Endothelial cell of umbilical vein (primary cell): ENCODE measurements at regions not wholly inside any gene's neighbourhood (a gene's known extent, or its start where the extent isn't known, plus 50 kb on each side); places are given as distances from the start of the nearest gene placed in this dataset.
"Not testable (repeated sequence)": the region's sequence is repeated elsewhere in the genome, so short reads cannot be mapped to it uniquely, and the experiment has no call there.

Experiments
- BruUV-seq: library from RNA; stranded (reverse); fragments of 400-500 nt; replicated peaks from 2 replicates; lab custom pipeline; 2021; lab: Mats Ljungman, UMichigan
- CTCF ChIA-PET: fragments of 300-600, 350-600 bp; sonication (Branson Sonifier 250); formaldehyde crosslinking; loops from one replicate; lab custom pipeline; 2021; ENCODE audit warnings: antibody characterized with exemption, inconsistent platforms; lab: Charles Lee
- POLR2A ChIA-PET: fragments of 300-600, 350-600 bp; sonication (Branson Sonifier 250); formaldehyde crosslinking; loops from one replicate; lab custom pipeline; 2021; ENCODE audit warnings: antibody characterized with exemption, inconsistent platforms; lab: Charles Lee
- DNase-seq: peaks from one replicate; pipeline ENCODE4 v3.0.0-alpha.2; 2011; ENCODE audit warnings: low read depth, low spot score
- FAIRE-seq: peaks from 2 replicates; lab custom pipeline; 2011; peaks lifted over from hg19 to GRCh38; lab: Jason Lieb, UNC
- H2AFZ ChIP-seq: 2 replicates; pipeline ENCODE4 v1.6.0; 2012; ENCODE audit warnings: low read depth, low read length, control low read depth, inconsistent platforms
- H3K27ac ChIP-seq: 2 replicates; pipeline ENCODE4 v1.5.1; 2011; ENCODE audit warnings: low read depth, mild to moderate bottlenecking, control low read depth, low read length, moderate library complexity; ENCODE audit not compliant: insufficient read depth
- H3K27me3 ChIP-seq, 2 experiments: 2 replicates each; pipeline versions ENCODE4 v1.6.0 to v1.6.1; 2011; ENCODE audit warnings: low read length in 2 of 2, mixed read lengths in 1 of 2; ENCODE audit not compliant: control insufficient read depth in 2 of 2, insufficient read depth in 2 of 2
- H3K36me3 ChIP-seq, 2 experiments: 2 replicates in 1 of 2; 3 replicates in 1 of 2; pipeline ENCODE4 v1.5.1; 2011; ENCODE audit warnings: low read length in 2 of 2, mild to moderate bottlenecking in 1 of 2, moderate library complexity in 1 of 2; ENCODE audit not compliant: control insufficient read depth in 2 of 2, insufficient read depth in 2 of 2; ENCODE audit errors: extremely low read depth in 1 of 2
- H3K4me1 ChIP-seq: 3 replicates; pipeline ENCODE4 v1.5.1; 2011; ENCODE audit warnings: mild to moderate bottlenecking, low read length; ENCODE audit not compliant: control insufficient read depth, insufficient read depth; ENCODE audit errors: extremely low read depth
- H3K4me2 ChIP-seq: 2 replicates; pipeline ENCODE4 v1.6.1; 2011; ENCODE audit warnings: low read length, control low read depth, mixed read lengths; ENCODE audit not compliant: insufficient read depth
- H3K4me3 ChIP-seq, 3 experiments: fragments of 200-600 bp in 1 of 3; sonication (generic), shearing (Covaris generic) in 1 of 3; replicated peaks in 1 of 3; 2 replicates each; pipeline ENCODE4 v1.5.1; 2011 to 2016; ENCODE audit warnings: control low read depth in 3 of 3, low read length in 3 of 3, mild to moderate bottlenecking in 2 of 3, inconsistent platforms in 1 of 3, low read depth in 1 of 3, moderate library complexity in 1 of 3; ENCODE audit not compliant: insufficient read depth in 1 of 3
- H3K79me2 ChIP-seq: 2 replicates; pipeline ENCODE4 v1.6.0; 2012; ENCODE audit warnings: low read length, inconsistent platforms; ENCODE audit not compliant: control insufficient read depth, insufficient read depth
- H3K9ac ChIP-seq: replicated peaks from 2 replicates; pipeline ENCODE3; 2011; ENCODE audit warnings: low read length, control low read depth; ENCODE audit not compliant: insufficient read depth; ENCODE audit errors: extremely low read depth
- H3K9me1 ChIP-seq: replicated peaks from 3 replicates; pipeline ENCODE4 v1.6.0; 2011; ENCODE audit warnings: mild to moderate bottlenecking, low read length; ENCODE audit not compliant: control insufficient read depth, insufficient read depth; ENCODE audit errors: extremely low read depth
- H3K9me3 ChIP-seq: replicated peaks from 2 replicates; pipeline ENCODE4 v1.5.1; 2012; ENCODE audit warnings: low read length, inconsistent platforms; ENCODE audit not compliant: control insufficient read depth, insufficient read depth
- H4K20me1 ChIP-seq: replicated peaks from 2 replicates; pipeline ENCODE3; 2011; ENCODE audit warnings: mild to moderate bottlenecking, low read length; ENCODE audit not compliant: control insufficient read depth, insufficient read depth; ENCODE audit errors: extremely low read depth
- CTCF ChIP-seq, 2 donors: IDR thresholded peaks; 1 replicate in 1 of 2; 2 replicates in 1 of 2; pipeline ENCODE4 v1.5.1; 2011; ENCODE audit warnings: low read length in 2 of 2, mild to moderate bottlenecking in 2 of 2, moderate library complexity in 2 of 2, control low read depth in 1 of 2, inconsistent platforms in 1 of 2, low read depth in 1 of 2; ENCODE audit not compliant: insufficient read depth in 1 of 2; ENCODE audit errors: extremely low read depth in 1 of 2
- EZH2 ChIP-seq: IDR thresholded peaks from 2 replicates; pipeline ENCODE4 v1.6.1; 2012; ENCODE audit warnings: borderline replicate concordance, low read depth, mild to moderate bottlenecking, moderate library complexity, low read length, inconsistent platforms; ENCODE audit not compliant: severe bottlenecking
- FOS ChIP-seq: IDR thresholded peaks from 2 replicates; pipeline ENCODE4 v1.6.1; 2011; ENCODE audit warnings: mild to moderate bottlenecking, low read length, moderate library complexity, borderline replicate concordance; ENCODE audit not compliant: insufficient read depth
- GATA2 ChIP-seq: IDR thresholded peaks from 2 replicates; pipeline ENCODE4 v1.7.0; 2011; ENCODE audit warnings: low read depth, mild to moderate bottlenecking, moderate library complexity, mixed read lengths, low read length; ENCODE audit not compliant: insufficient read length, insufficient read depth
- JUN ChIP-seq: IDR thresholded peaks from 2 replicates; pipeline ENCODE4 v1.6.1; 2011; ENCODE audit warnings: borderline replicate concordance, low read depth; ENCODE audit not compliant: insufficient read length, insufficient read depth
- MAX ChIP-seq: IDR thresholded peaks from 2 replicates; pipeline ENCODE4 v1.6.1; 2011; ENCODE audit not compliant: insufficient read depth, insufficient read length
- MYC ChIP-seq: IDR thresholded peaks from one replicate; pipeline ENCODE4 v1.6.1; 2011; ENCODE audit warnings: mild to moderate bottlenecking, low read depth, low read length
- POLR2A ChIP-seq: IDR thresholded peaks from 2 replicates; pipeline ENCODE4 v1.6.1; 2012; ENCODE audit warnings: low read depth, mild to moderate bottlenecking, control low read depth, low read length
- POLR2AphosphoS5 ChIP-seq: IDR thresholded peaks from 2 replicates; pipeline ENCODE4 v1.6.1; 2012; ENCODE audit warnings: low read depth, mild to moderate bottlenecking, control low read depth, low read length, moderate library complexity; ENCODE audit not compliant: insufficient read depth
- dilution Hi-C: fragments of 300-500 bp; cut with MboI; formaldehyde crosslinking; loops from one replicate; pipeline ENCODE4 v1.15.0; 2019; ENCODE audit warnings: low sequenced_read_pairs; ENCODE audit not compliant: extremely low pct_ligation_motif_present
- intact Hi-C: fragments of 100-400 bp; cut with micrococcal nuclease; formaldehyde crosslinking; loops from one replicate; pipeline ENCODE4 v1.10.0; 2022

GRCh38 chr6:88499436-88499835 is 333.3 kb upstream of the CNR1 start:
- no peak for DNase-seq
- Histone ChIP-seq H3K36me3 (no peaks in the 10 kb centered on the region), H3K27me3 (no peaks in the 10 kb centered on the region), H3K27ac (no peak overlapping the region), H3K4me2 (no peak overlapping the region), H4K20me1 (no peaks in the 10 kb centered on the region), H3K9ac (no peak overlapping the region), H2AFZ (no peak overlapping the region), H3K9me1 (no peaks in the 10 kb centered on the region), H3K9me3 (no peaks in the 10 kb centered on the region), H3K4me3 (no peak overlapping the region), H3K79me2 (no peaks in the 10 kb centered on the region), H3K4me1 (no peaks in the 10 kb centered on the region)
- TF ChIP-seq POLR2A (no peak), GATA2 (no peak), MAX (no peak), CTCF (IDR thresholded peaks at IDR 0.05; ENCODE audit: extremely low read depth in 1 of 2, insufficient read depth in 1 of 2, low read depth in 1 of 2, low read length in 2 of 2) (no peak), MYC (no peak), EZH2 (no peak), POLR2AphosphoS5 (no peak), FOS (no peak), JUN (no peak)
- CTCF ChIA-PET = no interaction called here
- POLR2A ChIA-PET = no interaction called here
- dilution Hi-C loops (no loop called here), intact Hi-C loops (loop anchor here (10.0 kb wide), 2 partner anchors 285 to 335 kb away; partner anchors contain the start of gene CNR1)
- FAIRE-seq = no peak
- no TSS peak for BruUV-seq

- H3K4me2 ChIP-seq, H3K9me3 ChIP-seq, H3K4me3 ChIP-seq, H4K20me1 ChIP-seq, H3K9me1 ChIP-seq, H3K27ac ChIP-seq, FAIRE-seq, BruUV-seq, H2AFZ ChIP-seq, H3K9ac ChIP-seq, H3K4me1 ChIP-seq, POLR2A ChIA-PET, dilution Hi-C loops, H3K79me2 ChIP-seq, H3K36me3 ChIP-seq, H3K27me3 ChIP-seq, DNase-seq: not testable (repeated sequence)
- CTCF ChIA-PET = interaction anchor here (2.1 kb wide), 1 partner anchor 9 kb away, joined by 4 read pairs; no protein-coding TSS in a partner anchor
- intact Hi-C loops = loop anchor here (10.0 kb wide), 2 partner anchors 287 to 333 kb away; partner anchors contain the start of gene CNR1
Observed at GRCh38 chr6:88497403-88497802, 331.3 kb upstream of the CNR1 start.
